Neuronal stem cell (in vitro differentiated cells): ENCODE measurements at regions not wholly inside any gene's neighbourhood (a gene's known extent, or its start where the extent isn't known, plus 50 kb on each side); places are given as distances from the start of the nearest gene placed in this dataset.

ENCODE experiments used
- DNase-seq: peaks from one replicate; pipeline ENCODE4 v3.0.0-alpha.2; 2013; ENCODE audit warnings: low spot score
- H2AFZ ChIP-seq: one replicate; pipeline ENCODE4 v1.6.1; 2013; ENCODE audit warnings: mild to moderate bottlenecking, low read length, inconsistent platforms
- H2AK5ac ChIP-seq: 2 replicates; pipeline ENCODE4 v1.6.1; 2013; ENCODE audit warnings: low read depth, mild to moderate bottlenecking, inconsistent platforms, low read length, moderate library complexity, mixed read lengths
- H2BK120ac ChIP-seq: 2 replicates; pipeline ENCODE4 v1.6.1; 2013; ENCODE audit warnings: low read depth, mild to moderate bottlenecking, inconsistent platforms, low read length, moderate library complexity, mixed read lengths
- H2BK12ac ChIP-seq: one replicate; pipeline ENCODE4 v1.6.1; 2013; ENCODE audit warnings: low read length, inconsistent platforms
- H2BK15ac ChIP-seq: 2 replicates; pipeline ENCODE4 v1.6.1; 2013; ENCODE audit warnings: mild to moderate bottlenecking, low read length, inconsistent platforms, mixed read lengths
- H2BK5ac ChIP-seq: one replicate; pipeline ENCODE4 v1.6.1; 2013; ENCODE audit warnings: inconsistent platforms, mild to moderate bottlenecking, low read length, moderate library complexity
- H3K14ac ChIP-seq: one replicate; pipeline ENCODE4 v1.6.1; 2013; ENCODE audit warnings: low read length, inconsistent platforms
- H3K18ac ChIP-seq: 2 replicates; pipeline ENCODE4 v1.6.1; 2013; ENCODE audit warnings: low read length, inconsistent platforms
- H3K23ac ChIP-seq: 2 replicates; pipeline ENCODE4 v1.6.1; 2013; ENCODE audit warnings: low read depth, mild to moderate bottlenecking, mixed read lengths, low read length, inconsistent platforms; ENCODE audit not compliant: poor library complexity
- H3K27ac ChIP-seq: replicated peaks from 3 replicates; pipeline ENCODE4 v1.5.1; 2013; ENCODE audit warnings: low read length, inconsistent platforms
- H3K27me3 ChIP-seq, 3 experiments: 2 replicates each; pipeline ENCODE4 v1.6.1; 2013; ENCODE audit warnings: low read length in 3 of 3, mild to moderate bottlenecking in 2 of 3, inconsistent platforms in 1 of 3, low read depth in 1 of 3, mixed read lengths in 1 of 3, moderate library complexity in 1 of 3; ENCODE audit not compliant: control insufficient read depth in 3 of 3, insufficient read depth in 3 of 3
- H3K36me3 ChIP-seq, 2 donors: replicated peaks in 1 of 2; 2 replicates each; pipeline ENCODE4 v1.6.1; 2013; ENCODE audit warnings: low read length in 2 of 2; ENCODE audit not compliant: control insufficient read depth in 2 of 2, insufficient read depth in 2 of 2
- H3K4ac ChIP-seq: 2 replicates; pipeline ENCODE4 v1.6.1; 2013; ENCODE audit warnings: inconsistent platforms, mild to moderate bottlenecking, low read length, moderate library complexity
- H3K4me1 ChIP-seq, 2 donors: 1 replicate in 1 of 2; 2 replicates in 1 of 2; pipeline ENCODE4 v1.6.1; 2013; ENCODE audit warnings: low read length in 2 of 2, low read depth in 1 of 2; ENCODE audit not compliant: control insufficient read depth in 2 of 2, insufficient read depth in 1 of 2
- H3K4me2 ChIP-seq: one replicate; pipeline ENCODE4 v1.6.1; 2013; ENCODE audit warnings: mild to moderate bottlenecking, low read length, inconsistent platforms; ENCODE audit not compliant: insufficient read depth, poor library complexity, severe bottlenecking
- H3K4me3 ChIP-seq, 2 donors: 2 replicates each; pipeline ENCODE4 v1.5.1; 2013; ENCODE audit warnings: low read length in 2 of 2, mild to moderate bottlenecking in 2 of 2, inconsistent platforms in 1 of 2, moderate library complexity in 1 of 2
- H3K79me1 ChIP-seq: one replicate; pipeline ENCODE4 v1.6.1; 2013; ENCODE audit warnings: low read depth, mild to moderate bottlenecking, inconsistent platforms, low read length, moderate library complexity
- H3K9ac ChIP-seq: one replicate; pipeline ENCODE4 v1.6.1; 2013; ENCODE audit warnings: mild to moderate bottlenecking, low read depth, low read length, inconsistent platforms; ENCODE audit not compliant: poor library complexity
- H3K9me3 ChIP-seq, 2 donors: replicated peaks in 1 of 2; 2 replicates each; pipeline versions ENCODE3 to v1.6.1; 2013; ENCODE audit warnings: low read length in 2 of 2, mild to moderate bottlenecking in 2 of 2, inconsistent platforms in 1 of 2, low read depth in 1 of 2, mixed read lengths in 1 of 2, moderate library complexity in 1 of 2; ENCODE audit not compliant: control insufficient read depth in 2 of 2, insufficient read depth in 1 of 2
- H4K8ac ChIP-seq: one replicate; pipeline ENCODE4 v1.6.1; 2013; ENCODE audit warnings: low read depth, mild to moderate bottlenecking, inconsistent platforms, low read length, moderate library complexity
- H4K91ac ChIP-seq: one replicate; pipeline ENCODE4 v1.6.1; 2013; ENCODE audit warnings: low read length, low read depth, mild to moderate bottlenecking, inconsistent platforms; ENCODE audit not compliant: poor library complexity
- WGBS, 2 donors: extraction: QIAGEN DNeasy Blood & Tissue Kit; methylation state at CpG; one replicate each; pipeline ENCODE4 v1.1.7; 2013; ENCODE audit warnings: missing lambda C conversion rate in 2 of 2, mixed read lengths in 1 of 2; ENCODE audit not compliant: insufficient read length in 2 of 2, insufficient replicate concordance in 1 of 2; ENCODE audit errors: extremely low coverage in 2 of 2; 5-methylcytosine and 5-hydroxymethylcytosine counted together

DNA sequence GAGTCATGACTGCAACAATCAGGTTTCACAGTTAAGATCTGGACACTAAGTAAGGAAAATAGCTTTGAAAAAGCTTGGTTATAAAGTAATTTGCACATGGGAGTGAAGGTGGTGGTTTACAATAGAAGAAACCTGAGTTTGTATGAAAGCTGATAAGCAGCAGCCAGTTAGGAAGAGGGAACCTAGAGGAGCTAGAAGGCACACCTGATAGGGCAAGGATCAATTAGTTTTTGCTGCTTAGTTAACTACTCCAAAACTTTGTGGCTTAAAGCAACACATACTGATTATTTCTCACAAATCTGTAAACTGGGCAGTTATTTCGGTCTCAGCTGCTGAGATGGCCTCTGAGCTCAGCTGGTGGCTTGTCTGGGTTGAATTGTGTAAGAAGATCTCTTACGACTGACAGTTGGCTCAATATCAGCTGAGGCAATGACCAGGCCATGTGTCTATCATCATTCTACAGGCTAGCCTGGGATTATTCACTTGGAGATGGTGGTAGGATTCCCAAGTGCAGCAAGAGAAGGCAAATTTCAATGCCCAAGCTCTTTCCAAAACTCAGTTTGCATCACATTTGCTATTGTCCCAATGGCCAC lies 255.0 kb upstream of the PITX2 start:
- Histone ChIP-seq H3K4me3 (no peak overlapping the region), H3K4ac (no peak overlapping the region), H3K4me2 (no peak overlapping the region), H2BK12ac (no peak overlapping the region), H2BK5ac (no peak overlapping the region), H3K9me3 (no peaks in the 10 kb centered on the region), H3K79me1 (no peaks in the 10 kb centered on the region), H2BK15ac (no peak overlapping the region), H3K14ac (no peak overlapping the region), H4K8ac (no peak overlapping the region), H3K27ac (no peak overlapping the region), H2AFZ (no peak overlapping the region), H3K23ac (no peak overlapping the region), H2BK120ac (no peak overlapping the region), H3K36me3 (no peaks in the 10 kb centered on the region), H2AK5ac (no peak overlapping the region), H3K27me3 (no peaks in the 10 kb centered on the region), H3K9ac (no peak overlapping the region), H4K91ac (no peak overlapping the region), H3K18ac (no peak overlapping the region), H3K4me1 (no peaks in the 10 kb centered on the region)
- no CpG with 5 or more reads among the region's 2 CpGs for WGBS, 2 donors
- no peak for DNase-seq

DNA sequence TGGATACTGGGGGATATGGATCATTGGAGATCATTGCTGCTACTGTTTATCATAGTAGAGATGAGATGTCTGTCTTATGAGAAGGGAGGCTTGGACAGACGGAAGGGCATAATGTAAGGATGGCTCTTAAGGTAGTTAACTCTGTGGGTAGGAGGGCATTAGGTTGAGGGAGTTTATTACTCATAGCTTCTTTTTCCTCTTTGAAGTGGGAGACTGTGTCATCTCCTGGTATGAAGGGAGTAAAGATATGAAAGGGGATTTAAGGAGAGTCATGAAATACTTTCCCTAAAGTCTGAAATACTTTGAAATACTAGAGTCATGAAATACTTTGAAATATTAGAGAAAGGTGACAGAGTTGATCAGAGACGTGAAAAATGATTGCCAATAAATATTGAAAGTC lies 255.5 kb upstream of the PITX2 start:
- Histone ChIP-seq H2BK120ac (no peak overlapping the region), H3K23ac (no peak overlapping the region), H2AFZ (no peak overlapping the region), H3K14ac (no peak overlapping the region), H3K4me2 (no peak overlapping the region), H3K4me3 (no peak overlapping the region), H3K9ac (no peak overlapping the region), H3K27me3 (no peaks in the 10 kb centered on the region), H3K4me1 (no peaks in the 10 kb centered on the region), H2BK5ac (no peak overlapping the region), H3K9me3 (no peaks in the 10 kb centered on the region), H4K8ac (no peak overlapping the region), H3K27ac (no peak overlapping the region), H3K18ac (no peak overlapping the region), H3K36me3 (no peaks in the 10 kb centered on the region), H2AK5ac (no peak overlapping the region), H4K91ac (no peak overlapping the region), H3K79me1 (no peaks in the 10 kb centered on the region), H3K4ac (no peak overlapping the region), H2BK15ac (no peak overlapping the region), H2BK12ac (no peak overlapping the region)
- no peak for DNase-seq
- WGBS, 2 donors = no CpG with 5 or more reads among the region's 2 CpGs

DNA sequence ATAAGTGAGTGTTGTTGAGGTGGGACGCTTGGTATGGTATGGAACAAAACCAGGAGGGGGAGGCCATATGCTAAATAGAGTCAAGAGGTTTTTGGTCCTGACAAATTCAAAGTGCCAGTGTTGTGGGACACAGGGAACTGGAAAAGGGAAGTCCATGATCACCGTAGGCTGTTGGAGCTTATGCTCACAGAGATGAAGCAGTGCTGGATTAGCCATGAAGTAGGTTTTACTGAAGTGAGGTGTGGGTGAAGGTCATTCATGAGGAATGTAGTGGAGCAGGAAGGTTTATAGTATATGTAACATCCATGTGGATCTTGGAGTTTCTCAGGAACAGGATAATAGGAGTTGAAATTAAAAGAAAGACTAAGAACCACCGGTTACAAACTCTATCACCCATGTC lies 256.1 kb upstream of the PITX2 start:
- Histone ChIP-seq H2AFZ (no peak overlapping the region), H3K18ac (no peak overlapping the region), H2BK120ac (no peak overlapping the region), H3K79me1 (no peaks in the 10 kb centered on the region), H3K4ac (no peak overlapping the region), H3K4me2 (no peak overlapping the region), H3K36me3 (no peaks in the 10 kb centered on the region), H2BK5ac (no peak overlapping the region), H3K27ac (no peak overlapping the region), H3K9ac (no peak overlapping the region), H4K91ac (no peak overlapping the region), H3K9me3 (no peaks in the 10 kb centered on the region), H2BK12ac (no peak overlapping the region), H3K23ac (no peak overlapping the region), H3K4me3 (no peak overlapping the region), H3K14ac (no peak overlapping the region), H3K4me1 (no peaks in the 10 kb centered on the region), H2BK15ac (no peak overlapping the region), H2AK5ac (no peak overlapping the region), H4K8ac (no peak overlapping the region), H3K27me3 (no peaks in the 10 kb centered on the region)
- WGBS, 2 donors = no CpG with 5 or more reads among the region's 3 CpGs
- DNase-seq = no peak

DNA sequence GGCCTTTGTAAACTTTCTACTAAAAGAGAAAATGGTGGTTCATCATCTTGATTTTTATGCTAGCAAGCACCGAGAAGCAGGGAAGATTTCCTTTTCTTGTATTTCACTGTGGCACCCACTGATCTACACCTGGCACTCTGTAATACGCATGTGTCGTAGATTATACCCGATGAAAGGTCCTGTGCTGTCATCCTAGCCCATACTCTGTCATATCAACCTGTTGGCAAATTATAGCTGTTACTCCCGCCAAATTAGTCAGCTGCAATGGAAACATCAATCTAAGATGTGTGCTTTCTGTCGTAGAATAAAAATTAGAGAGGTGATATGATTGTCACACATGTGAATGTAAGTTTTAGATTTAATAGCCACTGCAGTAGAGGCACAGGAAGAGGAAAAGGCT lies 263.4 kb upstream of the PITX2 start:
- no peak overlapping the region for H4K91ac ChIP-seq
- H2BK120ac ChIP-seq = no peak overlapping the region
- no peak overlapping the region for H3K4me2 ChIP-seq
- no peak overlapping the region for H2AK5ac ChIP-seq
- no peaks in the 10 kb centered on the region for H3K36me3 ChIP-seq
- no peaks in the 10 kb centered on the region for H3K9me3 ChIP-seq
- no peak overlapping the region for H3K9ac ChIP-seq
- H2BK15ac ChIP-seq = no peak overlapping the region
- no peak overlapping the region for H3K4me3 ChIP-seq
- H2BK5ac ChIP-seq = no peak overlapping the region
- H3K27ac ChIP-seq = no peak overlapping the region
- no peak overlapping the region for H2AFZ ChIP-seq
- no peaks in the 10 kb centered on the region for H3K27me3 ChIP-seq
- no peak overlapping the region for H3K4ac ChIP-seq
- peaks cover 0 to 1% of the 10 kb centered on the region in 2 donors for H3K4me1 ChIP-seq
- DNase-seq = no peak
- H3K18ac ChIP-seq = no peak overlapping the region
- H3K23ac ChIP-seq = no peak overlapping the region
- no peak overlapping the region for H2BK12ac ChIP-seq
- no peak overlapping the region for H3K14ac ChIP-seq
- no peaks in the 10 kb centered on the region for H3K79me1 ChIP-seq
- no CpG with 5 or more reads among the region's 6 CpGs for WGBS, 2 donors
- no peak overlapping the region for H4K8ac ChIP-seq
